OCI-LY1 (cell line): ENCODE measurements at regions not wholly inside any gene's neighbourhood (a gene's known extent, or its start where the extent isn't known, plus 50 kb on each side); places are given as distances from the start of the nearest gene placed in this dataset.

Experiments
- H2AFZ ChIP-seq: fragments of 200-600 bp; sonication (generic), shearing (Covaris generic); 2 replicates; pipeline ENCODE4 v1.6.0; 2014; ENCODE audit warnings: antibody characterized with exemption, mild to moderate bottlenecking, low read length
- H3F3A ChIP-seq: fragments of 200-600 bp; sonication (generic), shearing (Covaris generic); 2 replicates; pipeline ENCODE4 v1.6.0; 2014; ENCODE audit warnings: mild to moderate bottlenecking, antibody characterized with exemption, low read length, moderate library complexity; ENCODE audit not compliant: insufficient read depth
- H3K27ac ChIP-seq: fragments of 200-600 bp; sonication (generic); 2 replicates; pipeline ENCODE4 v1.5.1; 2014; ENCODE audit warnings: low read length, mixed run types, mild to moderate bottlenecking, low read depth; ENCODE audit not compliant: poor library complexity, severe bottlenecking
- H3K27me3 ChIP-seq: fragments of 200-600 bp; sonication (generic); 2 replicates; pipeline ENCODE4 v1.6.0; 2014; ENCODE audit warnings: antibody characterized with exemption, mild to moderate bottlenecking, low read length, moderate library complexity; ENCODE audit not compliant: insufficient read depth
- H3K36me3 ChIP-seq: fragments of 200-600 bp; sonication (generic); 2 replicates; pipeline ENCODE4 v1.6.1; 2014; ENCODE audit warnings: mild to moderate bottlenecking, antibody characterized with exemption, low read length, moderate library complexity, mixed read lengths; ENCODE audit not compliant: insufficient read depth
- H3K4me1 ChIP-seq: fragments of 200-600 bp; sonication (generic); 2 replicates; pipeline ENCODE4 v1.5.1; 2014; ENCODE audit warnings: mild to moderate bottlenecking, low read length, moderate library complexity; ENCODE audit not compliant: insufficient read depth, severe bottlenecking
- H3K4me2 ChIP-seq: fragments of 200-600 bp; sonication (generic), shearing (Covaris generic); 2 replicates; pipeline ENCODE4 v1.6.1; 2014; ENCODE audit warnings: low read length
- H3K4me3 ChIP-seq: fragments of 200-600 bp; sonication (generic); 2 replicates; pipeline ENCODE4 v1.5.1; 2014; ENCODE audit warnings: low read length, low read depth, mild to moderate bottlenecking, mixed read lengths; ENCODE audit not compliant: poor library complexity, severe bottlenecking
- H3K79me2 ChIP-seq: fragments of 200-600 bp; shearing (Covaris generic); 2 replicates; pipeline ENCODE4 v1.6.1; 2016; ENCODE audit warnings: mixed run types, low read length, mixed read lengths; ENCODE audit not compliant: insufficient read depth
- H3K9ac ChIP-seq: fragments of 200-600 bp; sonication (generic), shearing (Covaris generic); 2 replicates; pipeline ENCODE4 v1.6.1; 2014; ENCODE audit warnings: mild to moderate bottlenecking, low read length, mixed read lengths
- H3K9me2 ChIP-seq: fragments of 200-600 bp; sonication (generic), shearing (Covaris generic); 2 replicates; pipeline ENCODE4 v1.6.1; 2014; ENCODE audit warnings: low read depth, mild to moderate bottlenecking, low read length, mixed read lengths
- H3K9me3 ChIP-seq: fragments of 200-600 bp; shearing (Covaris generic); 2 replicates; pipeline ENCODE4 v1.6.1; 2014; ENCODE audit warnings: low read length, mixed read lengths
- H4K20me1 ChIP-seq: fragments of 200-600 bp; sonication (generic), shearing (Covaris generic); 2 replicates; pipeline ENCODE4 v1.6.0; 2016; ENCODE audit warnings: mild to moderate bottlenecking, low read length; ENCODE audit not compliant: insufficient read depth
- EZH2 ChIP-seq: fragments of 200-600 bp; sonication (generic), shearing (Covaris generic); IDR thresholded peaks from 2 replicates; pipeline ENCODE4 v1.8.0; 2017; ENCODE audit warnings: borderline replicate concordance, mixed run types, mild to moderate bottlenecking, antibody characterized with exemption, low read length, moderate library complexity, mixed read lengths
- TF ChIP-seq, protein P1 (sequence below): fragments of 200-600 bp; sonication (generic), shearing (Covaris generic); IDR thresholded peaks from 2 replicates; pipeline ENCODE4 v1.5.1; 2017; ENCODE audit warnings: mild to moderate bottlenecking, antibody characterized with exemption, low read length, moderate library complexity, mixed read lengths

DNA sequence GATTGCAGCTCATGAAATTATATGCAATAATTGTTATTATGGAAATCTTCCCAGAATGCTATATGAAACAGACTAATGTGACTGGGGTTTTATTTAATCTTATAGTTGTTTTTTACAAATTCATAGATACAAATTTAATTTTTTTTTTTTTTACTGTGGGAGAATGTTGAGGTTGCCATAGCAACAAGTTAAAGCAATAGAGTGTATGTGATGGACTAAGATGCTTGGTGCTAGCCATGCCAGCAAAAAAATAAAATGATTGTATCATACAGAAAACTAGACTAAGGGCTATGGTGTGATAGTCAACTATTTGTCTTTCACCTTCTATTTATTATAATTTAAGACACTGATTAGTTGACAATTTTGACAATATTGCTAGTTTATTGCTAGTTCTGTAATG lies 163.2 kb upstream of the BLID start:
- Histone ChIP-seq H3F3A (no peaks in the 10 kb centered on the region), H2AFZ (no peak overlapping the region), H3K27ac (no peak overlapping the region)

DNA sequence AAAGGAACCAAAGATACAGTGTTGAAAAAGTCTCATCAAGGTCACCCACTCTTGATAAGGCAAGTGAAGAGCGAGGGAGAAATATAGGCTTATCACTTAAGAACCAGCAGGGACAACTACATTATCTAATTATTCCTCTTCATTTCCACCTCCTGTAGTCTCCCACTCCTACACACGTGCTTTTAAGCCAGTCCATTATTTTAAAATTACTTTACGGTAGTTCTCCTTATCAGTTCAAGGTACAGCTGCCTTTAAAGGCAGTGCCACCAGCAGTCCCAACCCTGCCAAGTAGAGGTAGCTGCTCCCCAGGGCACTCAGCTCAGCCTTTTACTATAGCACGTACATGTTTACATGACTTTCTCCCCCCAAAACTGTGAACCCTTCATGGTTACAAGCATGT lies 161.5 kb upstream of the BLID start:
- H3K79me2 ChIP-seq = no peaks in the 10 kb centered on the region
- H3K4me2 ChIP-seq = no peak overlapping the region
- H3K27me3 ChIP-seq = no peaks in the 10 kb centered on the region
- H4K20me1 ChIP-seq = no peaks in the 10 kb centered on the region
- H2AFZ ChIP-seq = no peak overlapping the region
- no peak for TF ChIP-seq EZH2
- TF ChIP-seq, protein P1, sequence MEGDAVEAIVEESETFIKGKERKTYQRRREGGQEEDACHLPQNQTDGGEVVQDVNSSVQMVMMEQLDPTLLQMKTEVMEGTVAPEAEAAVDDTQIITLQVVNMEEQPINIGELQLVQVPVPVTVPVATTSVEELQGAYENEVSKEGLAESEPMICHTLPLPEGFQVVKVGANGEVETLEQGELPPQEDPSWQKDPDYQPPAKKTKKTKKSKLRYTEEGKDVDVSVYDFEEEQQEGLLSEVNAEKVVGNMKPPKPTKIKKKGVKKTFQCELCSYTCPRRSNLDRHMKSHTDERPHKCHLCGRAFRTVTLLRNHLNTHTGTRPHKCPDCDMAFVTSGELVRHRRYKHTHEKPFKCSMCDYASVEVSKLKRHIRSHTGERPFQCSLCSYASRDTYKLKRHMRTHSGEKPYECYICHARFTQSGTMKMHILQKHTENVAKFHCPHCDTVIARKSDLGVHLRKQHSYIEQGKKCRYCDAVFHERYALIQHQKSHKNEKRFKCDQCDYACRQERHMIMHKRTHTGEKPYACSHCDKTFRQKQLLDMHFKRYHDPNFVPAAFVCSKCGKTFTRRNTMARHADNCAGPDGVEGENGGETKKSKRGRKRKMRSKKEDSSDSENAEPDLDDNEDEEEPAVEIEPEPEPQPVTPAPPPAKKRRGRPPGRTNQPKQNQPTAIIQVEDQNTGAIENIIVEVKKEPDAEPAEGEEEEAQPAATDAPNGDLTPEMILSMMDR = no peak
- H3K4me1 ChIP-seq = no peaks in the 10 kb centered on the region
- no peaks in the 10 kb centered on the region for H3K9me3 ChIP-seq
- H3K27ac ChIP-seq = no peak overlapping the region
- no peak overlapping the region for H3K9ac ChIP-seq
- no peaks in the 10 kb centered on the region for H3K9me2 ChIP-seq
- H3K36me3 ChIP-seq = no peaks in the 10 kb centered on the region
- no peaks in the 10 kb centered on the region for H3F3A ChIP-seq
- no peak overlapping the region for H3K4me3 ChIP-seq

More for the DNA sequence above, 163.2 kb upstream of the BLID start:
- no peak overlapping the region for H3K4me3 ChIP-seq
- H3K9ac ChIP-seq = no peak overlapping the region
- H3K9me3 ChIP-seq = no peaks in the 10 kb centered on the region
- H3K9me2 ChIP-seq = no peaks in the 10 kb centered on the region
- no peak for TF ChIP-seq EZH2
- TF ChIP-seq, protein P1 = no peak
- H3K4me2 ChIP-seq = no peak overlapping the region
- no peaks in the 10 kb centered on the region for H3K27me3 ChIP-seq
- H4K20me1 ChIP-seq = no peaks in the 10 kb centered on the region
- no peaks in the 10 kb centered on the region for H3K79me2 ChIP-seq
- H3K4me1 ChIP-seq = no peaks in the 10 kb centered on the region
- H3K36me3 ChIP-seq = no peaks in the 10 kb centered on the region

DNA sequence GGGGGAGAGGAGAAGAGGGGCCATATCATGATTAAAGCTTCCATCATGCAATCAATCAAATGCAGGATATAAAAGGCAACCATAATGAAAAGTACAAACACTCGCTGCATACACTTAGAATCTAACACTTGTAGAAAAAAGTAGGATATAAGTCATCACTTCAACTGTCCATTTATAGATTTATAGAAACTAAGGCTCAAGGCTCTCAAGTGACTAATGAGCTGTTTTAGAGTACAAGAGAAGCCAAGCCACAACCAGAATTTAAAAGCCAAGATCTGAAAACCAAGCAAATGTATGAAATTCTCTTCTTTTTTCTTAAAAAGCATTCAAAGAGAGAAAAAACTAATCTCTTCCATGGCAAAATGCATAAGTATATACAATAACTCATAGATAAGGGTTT lies 160.2 kb upstream of the BLID start:
- Histone ChIP-seq H3K9me2 (no peaks in the 10 kb centered on the region), H3K4me3 (no peak overlapping the region), H3K9me3 (no peaks in the 10 kb centered on the region), H3K4me2 (no peak overlapping the region), H3K36me3 (no peaks in the 10 kb centered on the region), H4K20me1 (no peaks in the 10 kb centered on the region), H3K79me2 (no peaks in the 10 kb centered on the region), H3K9ac (no peak overlapping the region), H3K4me1 (no peaks in the 10 kb centered on the region), H3K27ac (no peak overlapping the region), H3F3A (no peaks in the 10 kb centered on the region), H2AFZ (no peak overlapping the region), H3K27me3 (no peaks in the 10 kb centered on the region)
- no peak for TF ChIP-seq EZH2
- TF ChIP-seq, protein P1 = no peak
